HCEC 1CT (cell line): ENCODE measurements at regions not wholly inside any gene's neighbourhood (a gene's known extent, or its start where the extent isn't known, plus 50 kb on each side); places are given as distances from the start of the nearest gene placed in this dataset.

Experiments
- DNase-seq: peaks from one replicate; pipeline ENCODE4 v3.0.0-alpha.2; 2017

GRCh38 chr5:88394536-88395175 lies 126.0 kb upstream of the TMEM161B start:
- DNase-seq, result no peak

- DNase-seq, result no peak
These were observed 125.3 kb upstream of the TMEM161B start for GRCh38 chr5:88393716-88394535.

GRCh38 chr5:88393042-88393441 lies 124.4 kb upstream of the TMEM161B start:
- no peak for DNase-seq

GRCh38 chr5:88391991-88392390 lies 123.3 kb upstream of the TMEM161B start:
- DNase-seq, result no peak

GRCh38 chr5:88391116-88391515 lies 122.5 kb upstream of the TMEM161B start:
- DNase-seq, result no peak

GRCh38 chr5:88390481-88390880 lies 121.8 kb upstream of the TMEM161B start:
- no peak for DNase-seq

GRCh38 chr5:88390096-88390441 lies 121.4 kb upstream of the TMEM161B start:
- no peak for DNase-seq

- no peak for DNase-seq
These were observed 120.9 kb upstream of the TMEM161B start for GRCh38 chr5:88389338-88390095.

GRCh38 chr5:88388476-88389337 lies 120.1 kb upstream of the TMEM161B start:
- DNase-seq, result no peak

- no peak for DNase-seq
These were observed 116.2 kb upstream of the TMEM161B start for GRCh38 chr5:88384886-88385285.

GRCh38 chr5:88380332-88380731 lies 111.7 kb upstream of the TMEM161B start:
- DNase-seq, result no peak

- DNase-seq, result no peak
These were observed 109.3 kb upstream of the TMEM161B start for GRCh38 chr5:88377705-88378656.

- DNase-seq, result no peak
These were observed 108.6 kb upstream of the TMEM161B start for GRCh38 chr5:88377240-88377639.

GRCh38 chr5:88376728-88377127 lies 108.1 kb upstream of the TMEM161B start:
- DNase-seq, result no peak

- DNase-seq, result no peak
These were observed 105.7 kb upstream of the TMEM161B start for GRCh38 chr5:88374391-88374790.

GRCh38 chr5:88370824-88371223 lies 102.2 kb upstream of the TMEM161B start:
- no peak for DNase-seq

- DNase-seq, result no peak
These were observed 99.6 kb upstream of the TMEM161B start for GRCh38 chr5:88368201-88368600.

GRCh38 chr5:88364991-88365390 lies 96.3 kb upstream of the TMEM161B start:
- DNase-seq, result no peak

- DNase-seq, result no peak
These were observed 86.9 kb upstream of the TMEM161B start for GRCh38 chr5:88355490-88356050.

- DNase-seq, result no peak
These were observed 57.2 kb upstream of the TMEM161B start for GRCh38 chr5:88325868-88326267.

- DNase-seq, result no peak
These were observed 54.1 kb upstream of the TMEM161B start for GRCh38 chr5:88322785-88323184.
